ENCODE measurements at regions not wholly inside any gene's neighbourhood (a gene's known extent, or its start where the extent isn't known, plus 50 kb on each side); places are given as distances from the start of the nearest gene placed in this dataset.

DNA sequence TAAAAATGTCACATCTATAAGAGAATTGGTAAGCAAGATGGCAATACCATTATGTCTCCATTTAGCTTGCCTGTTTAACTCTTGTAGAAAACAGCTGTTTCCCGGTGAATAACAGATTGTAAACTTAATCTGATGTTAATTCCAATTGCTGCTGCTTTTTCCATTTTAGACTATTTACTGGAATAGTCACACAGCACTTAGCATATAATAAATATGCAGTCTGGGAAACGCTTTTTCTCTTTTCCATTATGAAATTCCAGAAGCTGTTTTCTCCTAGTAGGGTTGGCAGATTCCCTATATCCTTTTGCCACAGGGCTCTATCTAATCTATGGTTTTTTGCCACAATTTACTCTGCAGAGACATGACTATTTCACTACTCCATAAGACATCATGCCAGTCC lies 148.0 kb downstream of the CEMIP2 start:
- TF ChIP-seq, protein P1, sequence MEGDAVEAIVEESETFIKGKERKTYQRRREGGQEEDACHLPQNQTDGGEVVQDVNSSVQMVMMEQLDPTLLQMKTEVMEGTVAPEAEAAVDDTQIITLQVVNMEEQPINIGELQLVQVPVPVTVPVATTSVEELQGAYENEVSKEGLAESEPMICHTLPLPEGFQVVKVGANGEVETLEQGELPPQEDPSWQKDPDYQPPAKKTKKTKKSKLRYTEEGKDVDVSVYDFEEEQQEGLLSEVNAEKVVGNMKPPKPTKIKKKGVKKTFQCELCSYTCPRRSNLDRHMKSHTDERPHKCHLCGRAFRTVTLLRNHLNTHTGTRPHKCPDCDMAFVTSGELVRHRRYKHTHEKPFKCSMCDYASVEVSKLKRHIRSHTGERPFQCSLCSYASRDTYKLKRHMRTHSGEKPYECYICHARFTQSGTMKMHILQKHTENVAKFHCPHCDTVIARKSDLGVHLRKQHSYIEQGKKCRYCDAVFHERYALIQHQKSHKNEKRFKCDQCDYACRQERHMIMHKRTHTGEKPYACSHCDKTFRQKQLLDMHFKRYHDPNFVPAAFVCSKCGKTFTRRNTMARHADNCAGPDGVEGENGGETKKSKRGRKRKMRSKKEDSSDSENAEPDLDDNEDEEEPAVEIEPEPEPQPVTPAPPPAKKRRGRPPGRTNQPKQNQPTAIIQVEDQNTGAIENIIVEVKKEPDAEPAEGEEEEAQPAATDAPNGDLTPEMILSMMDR (IDR thresholded peaks at IDR 0.05): no peak
- no peak for TF ChIP-seq HOXA7 (CRISPR knock-in tag; IDR thresholded peaks at IDR 0.05)
- no peak for TF ChIP-seq RAD21 (conservative IDR thresholded peaks at IDR 0.05 in 1 of 2, IDR thresholded peaks at IDR 0.05 in 1 of 2)
- TF ChIP-seq, protein P2, sequence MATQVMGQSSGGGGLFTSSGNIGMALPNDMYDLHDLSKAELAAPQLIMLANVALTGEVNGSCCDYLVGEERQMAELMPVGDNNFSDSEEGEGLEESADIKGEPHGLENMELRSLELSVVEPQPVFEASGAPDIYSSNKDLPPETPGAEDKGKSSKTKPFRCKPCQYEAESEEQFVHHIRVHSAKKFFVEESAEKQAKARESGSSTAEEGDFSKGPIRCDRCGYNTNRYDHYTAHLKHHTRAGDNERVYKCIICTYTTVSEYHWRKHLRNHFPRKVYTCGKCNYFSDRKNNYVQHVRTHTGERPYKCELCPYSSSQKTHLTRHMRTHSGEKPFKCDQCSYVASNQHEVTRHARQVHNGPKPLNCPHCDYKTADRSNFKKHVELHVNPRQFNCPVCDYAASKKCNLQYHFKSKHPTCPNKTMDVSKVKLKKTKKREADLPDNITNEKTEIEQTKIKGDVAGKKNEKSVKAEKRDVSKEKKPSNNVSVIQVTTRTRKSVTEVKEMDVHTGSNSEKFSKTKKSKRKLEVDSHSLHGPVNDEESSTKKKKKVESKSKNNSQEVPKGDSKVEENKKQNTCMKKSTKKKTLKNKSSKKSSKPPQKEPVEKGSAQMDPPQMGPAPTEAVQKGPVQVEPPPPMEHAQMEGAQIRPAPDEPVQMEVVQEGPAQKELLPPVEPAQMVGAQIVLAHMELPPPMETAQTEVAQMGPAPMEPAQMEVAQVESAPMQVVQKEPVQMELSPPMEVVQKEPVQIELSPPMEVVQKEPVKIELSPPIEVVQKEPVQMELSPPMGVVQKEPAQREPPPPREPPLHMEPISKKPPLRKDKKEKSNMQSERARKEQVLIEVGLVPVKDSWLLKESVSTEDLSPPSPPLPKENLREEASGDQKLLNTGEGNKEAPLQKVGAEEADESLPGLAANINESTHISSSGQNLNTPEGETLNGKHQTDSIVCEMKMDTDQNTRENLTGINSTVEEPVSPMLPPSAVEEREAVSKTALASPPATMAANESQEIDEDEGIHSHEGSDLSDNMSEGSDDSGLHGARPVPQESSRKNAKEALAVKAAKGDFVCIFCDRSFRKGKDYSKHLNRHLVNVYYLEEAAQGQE (IDR thresholded peaks at IDR 0.05): no peak
- no peak for TF ChIP-seq KDM1A (IDR thresholded peaks at IDR 0.05; ENCODE audit: low read depth)
- no peak for TF ChIP-seq RARB (CRISPR knock-in tag; IDR thresholded peaks at IDR 0.05)
- TF ChIP-seq, protein P3, sequence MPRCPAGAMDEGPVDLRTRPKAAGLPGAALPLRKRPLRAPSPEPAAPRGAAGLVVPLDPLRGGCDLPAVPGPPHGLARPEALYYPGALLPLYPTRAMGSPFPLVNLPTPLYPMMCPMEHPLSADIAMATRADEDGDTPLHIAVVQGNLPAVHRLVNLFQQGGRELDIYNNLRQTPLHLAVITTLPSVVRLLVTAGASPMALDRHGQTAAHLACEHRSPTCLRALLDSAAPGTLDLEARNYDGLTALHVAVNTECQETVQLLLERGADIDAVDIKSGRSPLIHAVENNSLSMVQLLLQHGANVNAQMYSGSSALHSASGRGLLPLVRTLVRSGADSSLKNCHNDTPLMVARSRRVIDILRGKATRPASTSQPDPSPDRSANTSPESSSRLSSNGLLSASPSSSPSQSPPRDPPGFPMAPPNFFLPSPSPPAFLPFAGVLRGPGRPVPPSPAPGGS (IDR thresholded peaks at IDR 0.05): no peak

Data from A549 (cell line).